ENCODE measurements at regions not wholly inside any gene's neighbourhood (a gene's known extent, or its start where the extent isn't known, plus 50 kb on each side); places are given as distances from the start of the nearest gene placed in this dataset.

DNA sequence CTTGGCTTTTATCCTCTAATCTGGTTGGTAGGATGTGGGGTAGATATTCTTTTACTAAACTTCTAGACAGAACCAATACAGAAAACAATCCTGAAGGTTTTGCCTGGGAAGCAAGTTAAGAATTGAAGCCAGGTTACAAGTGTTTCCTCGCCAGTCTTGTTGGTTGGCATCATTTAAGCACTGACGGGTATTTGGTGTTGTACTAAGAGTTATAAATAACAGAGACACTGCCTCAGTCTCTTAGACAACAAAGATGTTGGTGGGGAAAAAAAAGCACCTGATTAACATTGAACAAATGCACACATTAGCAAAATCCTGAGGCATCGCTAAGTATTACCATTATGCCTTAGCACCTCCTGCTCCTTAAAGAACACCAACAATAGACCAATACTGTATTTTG, 272.2 kb downstream of the BRINP2 start:
- TF ChIP-seq, protein P1, sequence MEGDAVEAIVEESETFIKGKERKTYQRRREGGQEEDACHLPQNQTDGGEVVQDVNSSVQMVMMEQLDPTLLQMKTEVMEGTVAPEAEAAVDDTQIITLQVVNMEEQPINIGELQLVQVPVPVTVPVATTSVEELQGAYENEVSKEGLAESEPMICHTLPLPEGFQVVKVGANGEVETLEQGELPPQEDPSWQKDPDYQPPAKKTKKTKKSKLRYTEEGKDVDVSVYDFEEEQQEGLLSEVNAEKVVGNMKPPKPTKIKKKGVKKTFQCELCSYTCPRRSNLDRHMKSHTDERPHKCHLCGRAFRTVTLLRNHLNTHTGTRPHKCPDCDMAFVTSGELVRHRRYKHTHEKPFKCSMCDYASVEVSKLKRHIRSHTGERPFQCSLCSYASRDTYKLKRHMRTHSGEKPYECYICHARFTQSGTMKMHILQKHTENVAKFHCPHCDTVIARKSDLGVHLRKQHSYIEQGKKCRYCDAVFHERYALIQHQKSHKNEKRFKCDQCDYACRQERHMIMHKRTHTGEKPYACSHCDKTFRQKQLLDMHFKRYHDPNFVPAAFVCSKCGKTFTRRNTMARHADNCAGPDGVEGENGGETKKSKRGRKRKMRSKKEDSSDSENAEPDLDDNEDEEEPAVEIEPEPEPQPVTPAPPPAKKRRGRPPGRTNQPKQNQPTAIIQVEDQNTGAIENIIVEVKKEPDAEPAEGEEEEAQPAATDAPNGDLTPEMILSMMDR (conservative IDR thresholded peaks at IDR 0.05) = no peak
- no peak for DNase-seq (ENCODE audit: low read depth, low spot score)
- Mint-ChIP-seq H3K4me3 (no peak overlapping the region), H3K27me3 (ENCODE audit: low read depth) (peaks cover 7% of the 10 kb centered on the region), H3K36me3 (ENCODE audit: low read depth) (no peaks in the 10 kb centered on the region), H3K27ac (ENCODE audit: unreplicated experiment) (no peak overlapping the region), H3K4me1 (no peaks in the 10 kb centered on the region), H3K9me3 (no peaks in the 10 kb centered on the region)

DNA sequence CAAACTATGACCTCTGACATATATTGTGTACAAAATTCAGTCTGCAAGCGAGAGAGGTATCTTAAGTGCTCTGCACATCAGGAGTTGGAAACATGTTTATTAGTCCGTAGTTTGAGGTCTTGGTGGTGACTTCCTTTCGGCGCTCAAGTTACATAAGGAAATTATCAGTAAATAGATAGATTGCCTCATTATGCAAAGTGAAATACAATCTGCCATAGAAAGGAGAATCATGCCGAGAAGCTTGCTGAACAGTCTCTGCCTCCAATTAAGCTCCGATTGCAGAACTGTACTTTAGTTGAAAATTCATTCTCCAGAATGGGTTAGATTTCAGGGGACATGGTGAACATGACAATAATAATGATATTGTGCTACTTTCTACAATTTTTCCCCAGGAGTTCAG, 271.8 kb downstream of the BRINP2 start:
- no peak for DNase-seq (ENCODE audit: low read depth, low spot score)
- Mint-ChIP-seq H3K4me3 (no peak overlapping the region), H3K4me1 (no peaks in the 10 kb centered on the region), H3K9me3 (no peaks in the 10 kb centered on the region), H3K27ac (ENCODE audit: unreplicated experiment) (no peak overlapping the region), H3K27me3 (ENCODE audit: low read depth) (peaks cover 7% of the 10 kb centered on the region), H3K36me3 (ENCODE audit: low read depth) (no peaks in the 10 kb centered on the region)
- TF ChIP-seq, protein P1 (conservative IDR thresholded peaks at IDR 0.05) = no peak

DNA sequence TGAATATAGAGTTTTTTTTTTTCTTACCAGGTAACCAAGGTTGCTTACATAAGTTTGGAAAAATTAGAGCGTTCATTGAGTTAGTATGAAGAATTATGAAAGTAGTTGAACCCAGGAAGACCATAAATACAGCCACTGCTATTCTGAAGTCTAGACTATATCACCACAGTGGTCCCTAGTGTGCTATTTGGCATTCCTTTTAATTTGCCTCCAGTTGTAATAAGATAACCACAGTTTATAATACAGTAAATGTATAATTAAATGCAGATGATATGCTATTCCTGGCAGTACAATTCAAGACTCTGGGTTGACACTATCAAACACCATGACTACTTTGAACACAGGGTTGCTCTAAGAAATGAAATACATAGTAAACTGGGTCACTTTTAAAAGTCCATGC, 270.5 kb downstream of the BRINP2 start:
- Mint-ChIP-seq H3K27ac (ENCODE audit: unreplicated experiment) (no peak overlapping the region), H3K9me3 (no peaks in the 10 kb centered on the region), H3K4me3 (no peak overlapping the region), H3K36me3 (ENCODE audit: low read depth) (no peaks in the 10 kb centered on the region), H3K4me1 (no peaks in the 10 kb centered on the region), H3K27me3 (ENCODE audit: low read depth) (peaks cover 7% of the 10 kb centered on the region)
- TF ChIP-seq, protein P1 (conservative IDR thresholded peaks at IDR 0.05) = no peak
- no peak for DNase-seq (ENCODE audit: low read depth, low spot score)

DNA sequence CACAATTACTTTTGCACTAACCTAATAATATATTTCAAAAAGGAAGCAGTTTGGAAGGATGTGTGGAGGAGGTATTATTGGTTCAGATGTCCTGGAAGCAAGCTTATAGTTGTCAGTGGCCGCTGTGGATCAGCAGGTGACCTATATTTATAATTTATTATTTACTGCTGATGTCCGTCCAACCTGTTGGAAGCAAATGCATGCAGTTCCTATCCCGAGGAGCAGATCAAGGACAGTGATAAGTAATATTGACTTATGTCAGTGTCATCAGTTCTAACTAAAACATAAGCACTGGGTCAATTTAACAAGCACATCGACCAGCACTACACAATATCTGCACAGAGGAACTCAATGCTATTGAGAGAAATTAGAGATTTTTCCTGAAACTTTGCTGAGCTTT, 270.1 kb downstream of the BRINP2 start:
- TF ChIP-seq, protein P1 (conservative IDR thresholded peaks at IDR 0.05) = no peak
- no peak for DNase-seq (ENCODE audit: low read depth, low spot score)
- Mint-ChIP-seq H3K27me3 (ENCODE audit: low read depth) (peaks cover 7% of the 10 kb centered on the region), H3K27ac (ENCODE audit: unreplicated experiment) (no peak overlapping the region), H3K36me3 (ENCODE audit: low read depth) (no peaks in the 10 kb centered on the region), H3K9me3 (no peaks in the 10 kb centered on the region), H3K4me1 (no peaks in the 10 kb centered on the region), H3K4me3 (no peak overlapping the region)

DNA sequence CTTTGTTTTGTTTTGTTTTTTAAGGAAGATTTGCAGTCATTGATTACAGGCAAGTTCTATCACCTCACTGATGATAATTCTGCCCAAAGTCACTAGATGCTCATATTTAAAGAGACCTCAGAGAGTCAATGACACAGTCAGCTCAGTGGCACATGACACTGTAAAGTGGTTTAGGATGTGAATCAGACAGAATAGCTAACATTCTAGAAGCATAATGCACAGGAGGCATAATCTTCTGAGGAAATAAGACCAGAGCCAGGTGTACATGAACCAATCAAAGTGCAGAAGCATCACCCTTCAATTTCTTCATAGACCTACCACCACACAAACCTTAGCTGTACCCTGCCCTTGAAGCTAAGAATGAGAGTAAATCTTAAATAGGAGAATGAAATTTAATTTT, 268.5 kb downstream of the BRINP2 start:
- no peaks in the 10 kb centered on the region for H3K36me3 Mint-ChIP-seq (ENCODE audit: low read depth)
- no peak overlapping the region for H3K27ac Mint-ChIP-seq (ENCODE audit: unreplicated experiment)
- no peak for DNase-seq (ENCODE audit: low read depth, low spot score)
- H3K4me3 Mint-ChIP-seq = no peak overlapping the region
- no peaks in the 10 kb centered on the region for H3K4me1 Mint-ChIP-seq
- peaks cover 4% of the 10 kb centered on the region for H3K27me3 Mint-ChIP-seq (ENCODE audit: low read depth)
- TF ChIP-seq, protein P1 (conservative IDR thresholded peaks at IDR 0.05) = no peak
- no peaks in the 10 kb centered on the region for H3K9me3 Mint-ChIP-seq

DNA sequence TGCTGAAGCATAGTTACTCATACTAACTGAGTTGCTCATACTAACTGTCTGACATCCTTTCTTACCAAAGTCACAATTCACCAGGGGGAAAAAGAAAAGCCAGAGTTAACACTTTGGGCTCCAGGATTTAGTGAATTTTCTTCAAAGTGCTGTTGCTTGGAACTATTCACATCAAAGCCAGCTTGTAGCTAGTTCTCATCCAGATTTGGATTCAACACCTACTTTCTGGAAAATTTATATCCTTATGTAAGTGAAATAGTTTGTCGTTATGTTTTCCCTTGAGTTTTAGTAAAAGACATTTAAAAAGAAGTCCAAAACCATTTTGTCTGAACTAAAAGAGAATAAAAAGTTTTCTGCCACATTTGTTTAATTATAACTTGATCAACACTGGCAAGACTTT, 264.6 kb downstream of the BRINP2 start:
- Mint-ChIP-seq H3K4me1 (no peaks in the 10 kb centered on the region), H3K27ac (ENCODE audit: unreplicated experiment) (no peak overlapping the region), H3K36me3 (ENCODE audit: low read depth) (no peaks in the 10 kb centered on the region), H3K9me3 (no peaks in the 10 kb centered on the region), H3K4me3 (no peak overlapping the region), H3K27me3 (ENCODE audit: low read depth) (no peaks in the 10 kb centered on the region)
- DNase-seq (ENCODE audit: low read depth, low spot score) = no peak
- TF ChIP-seq, protein P1 (conservative IDR thresholded peaks at IDR 0.05) = no peak
